Fibroblast of lung (primary cell): ENCODE measurements at regions not wholly inside any gene's neighbourhood (a gene's known extent, or its start where the extent isn't known, plus 50 kb on each side); places are given as distances from the start of the nearest gene placed in this dataset.

Experiments used
- DNase-seq, 2 donors: peaks; one replicate each; pipeline versions ENCODE4 v3.0.0 to v3.0.0-alpha.2; 2010; ENCODE audit warnings: low read depth in 2 of 2
- H2AFZ ChIP-seq: 2 replicates; pipeline ENCODE4 v1.5.1; 2012; ENCODE audit warnings: low read length, control low read depth, inconsistent platforms
- H3K27ac ChIP-seq: 2 replicates; pipeline ENCODE4 v1.5.1; 2011; ENCODE audit warnings: low read length, control low read depth; ENCODE audit not compliant: insufficient read depth
- H3K27me3 ChIP-seq: 2 replicates; pipeline ENCODE4 v1.5.1; 2011; ENCODE audit warnings: mild to moderate bottlenecking, low read length; ENCODE audit not compliant: control insufficient read depth, insufficient read depth
- H3K36me3 ChIP-seq: 2 replicates; pipeline ENCODE4 v1.5.1; 2011; ENCODE audit warnings: low read length; ENCODE audit not compliant: control insufficient read depth, insufficient read depth
- H3K4me1 ChIP-seq: 2 replicates; pipeline ENCODE4 v1.5.1; 2011; ENCODE audit warnings: low read length; ENCODE audit not compliant: control insufficient read depth, insufficient read depth; ENCODE audit errors: extremely low read depth
- H3K4me2 ChIP-seq: 2 replicates; pipeline ENCODE4 v1.5.1; 2011; ENCODE audit warnings: low read length, control low read depth; ENCODE audit not compliant: insufficient read depth; ENCODE audit errors: extremely low read depth
- H3K4me3 ChIP-seq, 4 experiments: fragments of 200-600 bp in 1 of 4; sonication (generic) in 1 of 4; replicated peaks in 1 of 4; 2 replicates each; pipeline ENCODE4 v1.5.1; 2011 to 2016; ENCODE audit warnings: low read length in 4 of 4, low read depth in 3 of 4, mild to moderate bottlenecking in 3 of 4, control low read depth in 2 of 4, inconsistent platforms in 1 of 4, mixed read lengths in 1 of 4; ENCODE audit not compliant: insufficient read depth in 1 of 4; ENCODE audit errors: control extremely low read depth in 1 of 4
- H3K79me2 ChIP-seq: 2 replicates; pipeline ENCODE4 v1.5.1; 2012; ENCODE audit warnings: mild to moderate bottlenecking, low read length, inconsistent platforms; ENCODE audit not compliant: control insufficient read depth, insufficient read depth
- H3K9ac ChIP-seq: 2 replicates; pipeline ENCODE4 v1.5.1; 2011; ENCODE audit warnings: mild to moderate bottlenecking, low read length, control low read depth; ENCODE audit not compliant: insufficient read depth
- H3K9me3 ChIP-seq: 2 replicates; pipeline ENCODE4 v1.5.1; 2012; ENCODE audit warnings: low read depth, low read length; ENCODE audit not compliant: control insufficient read depth, insufficient read depth
- H4K20me1 ChIP-seq: 2 replicates; pipeline ENCODE4 v1.5.1; 2011; ENCODE audit warnings: low read length; ENCODE audit not compliant: control insufficient read depth, insufficient read depth; ENCODE audit errors: extremely low read depth
- EZH2 ChIP-seq: IDR thresholded peaks from 2 replicates; pipeline ENCODE4 v1.5.1; 2012; ENCODE audit warnings: low read length, control low read depth, mild to moderate bottlenecking; ENCODE audit errors: missing control alignments
- TF ChIP-seq, protein P1 (sequence below), 2 donors: IDR thresholded peaks in 1 of 2; conservative IDR thresholded peaks in 1 of 2; 1 replicate in 1 of 2; 2 replicates in 1 of 2; pipeline ENCODE4 v1.5.1; 2011 to 2012; ENCODE audit warnings: low read length in 2 of 2, control low read depth in 1 of 2, inconsistent platforms in 1 of 2, low read depth in 1 of 2, mild to moderate bottlenecking in 1 of 2

DNA sequence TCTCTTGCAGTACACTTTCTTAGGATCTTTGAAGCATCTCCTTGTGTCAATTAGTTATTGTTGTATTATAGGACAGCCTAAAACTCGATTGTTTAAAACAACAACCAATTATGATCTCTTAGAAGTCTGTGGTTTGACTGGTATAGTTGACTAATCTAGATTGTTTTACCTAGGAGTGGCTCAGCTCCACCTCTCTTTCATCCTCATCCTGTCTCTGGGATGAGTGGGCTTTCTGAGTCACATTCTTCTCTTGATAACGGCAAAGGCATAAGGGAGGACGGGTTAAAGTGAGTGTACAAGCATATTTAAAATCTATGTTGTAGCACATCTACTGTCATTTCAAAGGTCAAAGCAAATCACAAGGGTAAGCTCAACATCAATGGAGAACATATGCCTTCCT, 102.3 kb upstream of the GULP1 start:
- Histone ChIP-seq H3K9ac (no peak overlapping the region), H3K36me3 (no peaks in the 10 kb centered on the region), H3K4me3 (no peak overlapping the region), H2AFZ (no peak overlapping the region), H3K79me2 (no peaks in the 10 kb centered on the region), H3K27ac (no peak overlapping the region), H3K4me2 (no peak overlapping the region), H3K27me3 (no peaks in the 10 kb centered on the region), H3K9me3 (no peaks in the 10 kb centered on the region), H3K4me1 (no peaks in the 10 kb centered on the region), H4K20me1 (no peaks in the 10 kb centered on the region)
- TF ChIP-seq, protein P1, sequence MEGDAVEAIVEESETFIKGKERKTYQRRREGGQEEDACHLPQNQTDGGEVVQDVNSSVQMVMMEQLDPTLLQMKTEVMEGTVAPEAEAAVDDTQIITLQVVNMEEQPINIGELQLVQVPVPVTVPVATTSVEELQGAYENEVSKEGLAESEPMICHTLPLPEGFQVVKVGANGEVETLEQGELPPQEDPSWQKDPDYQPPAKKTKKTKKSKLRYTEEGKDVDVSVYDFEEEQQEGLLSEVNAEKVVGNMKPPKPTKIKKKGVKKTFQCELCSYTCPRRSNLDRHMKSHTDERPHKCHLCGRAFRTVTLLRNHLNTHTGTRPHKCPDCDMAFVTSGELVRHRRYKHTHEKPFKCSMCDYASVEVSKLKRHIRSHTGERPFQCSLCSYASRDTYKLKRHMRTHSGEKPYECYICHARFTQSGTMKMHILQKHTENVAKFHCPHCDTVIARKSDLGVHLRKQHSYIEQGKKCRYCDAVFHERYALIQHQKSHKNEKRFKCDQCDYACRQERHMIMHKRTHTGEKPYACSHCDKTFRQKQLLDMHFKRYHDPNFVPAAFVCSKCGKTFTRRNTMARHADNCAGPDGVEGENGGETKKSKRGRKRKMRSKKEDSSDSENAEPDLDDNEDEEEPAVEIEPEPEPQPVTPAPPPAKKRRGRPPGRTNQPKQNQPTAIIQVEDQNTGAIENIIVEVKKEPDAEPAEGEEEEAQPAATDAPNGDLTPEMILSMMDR (conservative IDR thresholded peaks at IDR 0.05 in 1 of 2, IDR thresholded peaks at IDR 0.05 in 1 of 2; ENCODE audit: low read depth in 1 of 2, low read length in 2 of 2) = no peak
- TF ChIP-seq EZH2 = no peak
- peak in 1 of 2 donors; percentile 75 for DNase-seq

DNA sequence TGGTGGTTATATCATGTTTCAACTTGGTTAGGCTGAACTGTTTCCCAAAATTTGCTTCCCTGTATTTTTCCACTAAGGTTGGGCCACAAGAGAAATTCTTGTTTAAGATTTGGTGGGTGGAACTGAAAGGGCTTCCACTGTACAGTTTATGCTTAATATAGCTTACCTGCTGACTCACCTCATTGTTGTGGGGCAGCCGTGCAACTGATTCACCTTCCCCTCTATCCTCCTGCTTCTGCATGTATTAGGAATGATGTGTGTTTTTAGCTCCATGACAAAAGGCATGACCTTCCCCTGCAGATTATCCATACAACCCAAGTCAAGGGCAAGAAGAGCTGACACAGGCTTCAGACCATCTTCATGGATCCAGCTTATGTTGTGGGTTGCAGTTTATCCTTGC, 98.4 kb upstream of the GULP1 start:
- DNase-seq = peak in 1 of 2 donors; percentile 33
- Histone ChIP-seq H3K4me2 (no peak overlapping the region), H3K27me3 (no peaks in the 10 kb centered on the region), H3K27ac (no peak overlapping the region), H3K79me2 (no peaks in the 10 kb centered on the region), H2AFZ (no peak overlapping the region), H3K4me1 (peaks cover 3% of the 10 kb centered on the region), H4K20me1 (no peaks in the 10 kb centered on the region), H3K36me3 (no peaks in the 10 kb centered on the region), H3K9me3 (no peaks in the 10 kb centered on the region), H3K9ac (no peak overlapping the region), H3K4me3 (no peak overlapping the region)
- TF ChIP-seq, protein P1 (conservative IDR thresholded peaks at IDR 0.05 in 1 of 2, IDR thresholded peaks at IDR 0.05 in 1 of 2; ENCODE audit: low read depth in 1 of 2, low read length in 2 of 2) = no peak
- TF ChIP-seq EZH2 = no peak

DNA sequence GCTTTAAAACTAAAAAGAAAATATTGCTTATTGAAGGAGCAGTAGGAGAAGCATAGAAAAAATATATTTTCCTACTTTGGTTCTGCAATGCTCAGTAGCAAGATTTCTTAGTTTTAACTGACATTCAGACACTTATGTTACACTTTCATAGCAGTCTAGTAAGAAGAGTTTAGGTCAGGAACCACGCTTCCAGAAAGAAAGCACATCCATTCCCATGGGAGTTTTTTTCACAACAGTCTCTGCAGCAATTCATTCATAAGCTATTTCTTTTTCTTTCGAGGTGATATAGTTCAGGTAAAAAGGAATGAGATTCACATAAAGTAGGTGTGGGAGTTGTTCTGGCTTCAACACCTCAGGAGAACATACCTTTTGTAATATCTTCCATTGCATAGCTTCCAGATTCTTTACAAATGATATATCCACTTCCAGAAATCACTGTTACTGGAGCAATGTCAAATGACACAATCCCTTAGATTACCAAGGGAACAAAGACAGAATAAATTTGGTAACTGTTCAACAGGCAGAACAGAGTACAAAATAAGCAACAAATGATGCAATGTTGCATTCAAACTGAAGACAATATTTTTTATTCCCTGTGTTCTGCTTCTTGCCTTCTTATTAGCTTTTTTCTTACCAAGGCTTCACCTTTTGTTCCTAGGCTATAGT, 95.2 kb upstream of the GULP1 start:
- peak; percentile 31 to 52 for DNase-seq

More for the DNA sequence above, 95.2 kb upstream of the GULP1 start:
- no peaks in the 10 kb centered on the region for H4K20me1 ChIP-seq
- no peak overlapping the region for H3K9ac ChIP-seq
- peaks cover 3% of the 10 kb centered on the region for H3K4me1 ChIP-seq
- no peak overlapping the region for H3K27ac ChIP-seq
- no peaks in the 10 kb centered on the region for H3K27me3 ChIP-seq
- no peaks in the 10 kb centered on the region for H3K79me2 ChIP-seq
- no peak for TF ChIP-seq EZH2
- TF ChIP-seq, protein P1 (conservative IDR thresholded peaks at IDR 0.05 in 1 of 2, IDR thresholded peaks at IDR 0.05 in 1 of 2; ENCODE audit: low read depth in 1 of 2, low read length in 2 of 2) = no peak
- H3K4me3 ChIP-seq = no peak overlapping the region
- H3K4me2 ChIP-seq = no peak overlapping the region
- no peaks in the 10 kb centered on the region for H3K9me3 ChIP-seq
- no peaks in the 10 kb centered on the region for H3K36me3 ChIP-seq
- no peak overlapping the region for H2AFZ ChIP-seq
